MM.1S (cell line): ENCODE measurements at regions not wholly inside any gene's neighbourhood (a gene's known extent, or its start where the extent isn't known, plus 50 kb on each side); places are given as distances from the start of the nearest gene placed in this dataset.

Experiments
- CTCF ChIP-seq: fragments of 300-600 bp; sonication (generic); IDR thresholded peaks from 2 replicates; pipeline ENCODE4 v1.5.1; 2016; ENCODE audit warnings: antibody characterized with exemption, low read length, mixed read lengths
- EZH2 ChIP-seq: fragments of 300-600 bp; sonication (generic); optimal IDR thresholded peaks from 2 replicates; pipeline ENCODE3; 2017; ENCODE audit warnings: low read depth, mild to moderate bottlenecking, antibody characterized with exemption, low read length, mixed read lengths

DNA sequence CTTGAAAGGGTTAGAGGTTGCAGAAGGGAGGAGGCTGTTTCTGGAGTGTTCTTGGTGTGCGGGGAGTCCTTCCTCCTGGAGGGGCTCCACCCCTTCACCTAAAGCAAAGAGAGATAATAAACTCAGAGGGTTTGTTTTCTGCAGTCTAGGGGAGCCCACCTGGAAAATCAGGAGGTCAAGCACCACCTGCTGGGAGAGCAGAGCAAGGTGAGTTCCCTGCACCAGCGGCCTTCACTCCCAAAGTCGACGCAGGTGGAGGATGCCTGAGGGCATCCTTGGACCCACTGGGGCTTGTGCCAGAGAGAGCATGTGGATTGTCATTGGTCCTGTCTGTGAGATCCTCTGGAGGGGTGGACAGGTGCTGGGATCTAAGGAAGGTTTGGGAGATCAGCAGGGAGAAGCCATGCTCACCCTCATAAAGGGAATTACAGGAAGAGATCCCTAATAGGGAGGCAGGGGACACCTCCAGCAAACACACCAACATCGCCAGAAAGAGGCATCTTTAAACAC is 116.7 kb downstream of the KCNF1 start:
- TF ChIP-seq EZH2 (no peak), CTCF (0 out of 2 replicates have a peak, but pooled peaks have one; percentile 4)
